CD4-positive, alpha-beta T cell (primary cell): ENCODE measurements at regions not wholly inside any gene's neighbourhood (a gene's known extent, or its start where the extent isn't known, plus 50 kb on each side); places are given as distances from the start of the nearest gene placed in this dataset.

Experiments used
- ATAC-seq: fragments of 200-7000 bp; cut with Tn5 transposase; one replicate; pipeline ENCODE4 v1.10.0; 2022; ENCODE audit warnings: mild to moderate bottlenecking; ENCODE audit not compliant: poor library complexity
- CTCF ChIA-PET: fragments of 350-600 bp; sonication (Branson Sonifier 250); formaldehyde crosslinking; loops from one replicate; lab custom pipeline; 2021; ENCODE audit warnings: antibody characterized with exemption, inconsistent platforms; lab: Charles Lee
- POLR2A ChIA-PET: fragments of 350-600 bp; sonication (Branson Sonifier 250); formaldehyde crosslinking; loops from one replicate; lab custom pipeline; 2021; ENCODE audit warnings: antibody characterized with exemption, inconsistent platforms; lab: Charles Lee
- DNase-seq, 14 experiments: peaks; one replicate each; pipeline ENCODE4 v3.0.0-alpha.2; 2013 to 2020; ENCODE audit warnings: mixed read lengths in 2 of 14
- H3K27ac ChIP-seq, 2 donors: one replicate each; pipeline versions ENCODE4 v1.5.1 to v1.7.0; 2013; ENCODE audit warnings: low read length in 2 of 2, low read depth in 1 of 2, mild to moderate bottlenecking in 1 of 2
- H3K27me3 ChIP-seq, 2 experiments: 1 replicate in 1 of 2; 2 replicates in 1 of 2; pipeline versions ENCODE4 v1.6.1 to v1.7.0; 2013; ENCODE audit warnings: low read length in 2 of 2, control low read depth in 1 of 2, mild to moderate bottlenecking in 1 of 2, moderate library complexity in 1 of 2; ENCODE audit not compliant: insufficient read depth in 2 of 2, control insufficient read depth in 1 of 2
- H3K36me3 ChIP-seq: one replicate; pipeline ENCODE4 v1.6.1; 2013; ENCODE audit warnings: low read length, control low read depth; ENCODE audit not compliant: insufficient read depth
- H3K4me1 ChIP-seq: one replicate; pipeline ENCODE4 v1.6.1; 2013; ENCODE audit warnings: low read length, control low read depth; ENCODE audit not compliant: insufficient read depth
- H3K4me3 ChIP-seq: one replicate; pipeline ENCODE4 v1.5.1; 2013; ENCODE audit warnings: mild to moderate bottlenecking, low read length, moderate library complexity
- H3K9me3 ChIP-seq, 2 experiments: 1 replicate in 1 of 2; 2 replicates in 1 of 2; pipeline versions ENCODE4 v1.6.1 to v1.7.0; 2013; ENCODE audit warnings: low read length in 2 of 2, mild to moderate bottlenecking in 2 of 2, control low read depth in 1 of 2, moderate library complexity in 1 of 2; ENCODE audit not compliant: control insufficient read depth in 1 of 2, insufficient read depth in 1 of 2
- H3K27ac Mint-ChIP-seq: one replicate; pipeline ENCODE4 v1.8.0; 2020; ENCODE audit warnings: mixed read lengths
- H3K27me3 Mint-ChIP-seq: one replicate; pipeline ENCODE4 v1.8.0; 2021; ENCODE audit warnings: mixed read lengths
- H3K36me3 Mint-ChIP-seq: one replicate; pipeline ENCODE4 v1.8.0; 2021; ENCODE audit warnings: low read depth, mixed read lengths
- H3K4me1 Mint-ChIP-seq: one replicate; pipeline ENCODE4 v1.8.0; 2021; ENCODE audit warnings: low read depth, mixed read lengths
- H3K4me3 Mint-ChIP-seq: one replicate; pipeline ENCODE4 v1.8.0; 2020; ENCODE audit warnings: mild to moderate bottlenecking, mixed read lengths
- H3K9me3 Mint-ChIP-seq: one replicate; pipeline ENCODE4 v1.8.0; 2020; ENCODE audit warnings: mixed read lengths
- intact Hi-C, 2 experiments: fragments of 100-400 bp; cut with DNase I in 1 of 2; cut with micrococcal nuclease in 1 of 2; formaldehyde crosslinking; loops; one replicate each; pipeline versions ENCODE4 v1.15.1 to v1.9.0; 2023 to 2025; cut with DNase I, micrococcal nuclease
- TF ChIP-seq, protein P1 (sequence below): fragments of 200-600 bp; IDR thresholded peaks from one replicate; pipeline ENCODE4 v1.8.0; 2022; ENCODE audit warnings: antibody characterized with exemption, mild to moderate bottlenecking

DNA sequence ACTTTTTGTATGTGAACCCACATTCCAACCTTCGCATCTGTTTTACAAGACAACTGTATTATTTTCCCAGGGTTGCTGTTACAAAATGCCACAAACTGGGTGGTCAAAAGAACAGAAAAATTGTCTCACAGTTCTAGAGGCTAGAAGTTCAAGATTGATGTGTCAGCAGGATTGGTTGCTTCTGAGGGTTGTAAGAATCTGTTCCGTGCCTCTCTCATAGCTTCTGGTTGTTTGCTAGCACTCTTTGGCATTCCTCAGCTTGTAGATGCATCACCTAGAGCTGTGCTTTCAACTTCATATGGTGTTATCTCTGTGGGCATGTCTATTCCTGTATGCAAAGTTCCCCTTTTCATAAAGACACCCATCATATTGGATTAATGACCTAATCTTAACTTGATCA is 1067.2 kb downstream of the EPHA7 start:
- Mint-ChIP-seq H3K27ac (no peak overlapping the region), H3K4me3 (no peak overlapping the region), H3K4me1 (no peaks in the 10 kb centered on the region), H3K9me3 (peaks cover 8% of the 10 kb centered on the region), H3K36me3 (no peaks in the 10 kb centered on the region), H3K27me3 (no peaks in the 10 kb centered on the region)
- intact Hi-C loops = no loop called here
- CTCF ChIA-PET = no interaction called here
- no peak overlapping the region for H3K4me3 ChIP-seq
- TF ChIP-seq, protein P1, sequence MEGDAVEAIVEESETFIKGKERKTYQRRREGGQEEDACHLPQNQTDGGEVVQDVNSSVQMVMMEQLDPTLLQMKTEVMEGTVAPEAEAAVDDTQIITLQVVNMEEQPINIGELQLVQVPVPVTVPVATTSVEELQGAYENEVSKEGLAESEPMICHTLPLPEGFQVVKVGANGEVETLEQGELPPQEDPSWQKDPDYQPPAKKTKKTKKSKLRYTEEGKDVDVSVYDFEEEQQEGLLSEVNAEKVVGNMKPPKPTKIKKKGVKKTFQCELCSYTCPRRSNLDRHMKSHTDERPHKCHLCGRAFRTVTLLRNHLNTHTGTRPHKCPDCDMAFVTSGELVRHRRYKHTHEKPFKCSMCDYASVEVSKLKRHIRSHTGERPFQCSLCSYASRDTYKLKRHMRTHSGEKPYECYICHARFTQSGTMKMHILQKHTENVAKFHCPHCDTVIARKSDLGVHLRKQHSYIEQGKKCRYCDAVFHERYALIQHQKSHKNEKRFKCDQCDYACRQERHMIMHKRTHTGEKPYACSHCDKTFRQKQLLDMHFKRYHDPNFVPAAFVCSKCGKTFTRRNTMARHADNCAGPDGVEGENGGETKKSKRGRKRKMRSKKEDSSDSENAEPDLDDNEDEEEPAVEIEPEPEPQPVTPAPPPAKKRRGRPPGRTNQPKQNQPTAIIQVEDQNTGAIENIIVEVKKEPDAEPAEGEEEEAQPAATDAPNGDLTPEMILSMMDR = no peak
- no peaks in the 10 kb centered on the region for H3K27me3 ChIP-seq
- H3K9me3 ChIP-seq = peaks cover 0 to 9% of the 10 kb centered on the region in 2 experiments
- H3K4me1 ChIP-seq = no peaks in the 10 kb centered on the region
- DNase-seq (no peak), ATAC-seq (no peak)
- H3K27ac ChIP-seq = no peak overlapping the region
- POLR2A ChIA-PET = no interaction called here
- no peaks in the 10 kb centered on the region for H3K36me3 ChIP-seq

DNA sequence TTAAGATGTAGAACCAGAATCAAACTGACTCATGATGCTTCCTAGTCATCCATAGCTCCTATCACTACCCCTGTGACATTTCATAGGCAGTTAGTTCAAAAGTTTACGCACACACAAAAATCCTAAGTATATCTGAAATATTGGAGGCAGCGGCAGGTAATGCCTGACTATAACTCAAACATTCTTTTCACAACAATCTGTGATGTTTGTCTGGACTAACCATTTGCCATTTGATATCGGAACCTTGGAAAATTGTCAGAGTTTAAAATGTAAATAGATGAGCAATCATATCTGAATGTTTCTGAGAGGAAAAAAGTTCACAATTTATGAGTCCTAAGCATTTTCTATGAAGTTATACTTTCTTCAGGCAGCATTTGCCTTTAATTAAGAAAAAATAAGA is 1078.2 kb downstream of the EPHA7 start:
- DNase-seq (no peak), ATAC-seq (no peak)
- no peaks in the 10 kb centered on the region for H3K9me3 ChIP-seq
- no peaks in the 10 kb centered on the region for H3K36me3 ChIP-seq
- CTCF ChIA-PET = no interaction called here
- H3K4me3 Mint-ChIP-seq = no peak overlapping the region
- POLR2A ChIA-PET = no interaction called here
- H3K36me3 Mint-ChIP-seq = no peaks in the 10 kb centered on the region
- no peak overlapping the region for H3K27ac Mint-ChIP-seq
- H3K27me3 ChIP-seq = no peaks in the 10 kb centered on the region
- no peaks in the 10 kb centered on the region for H3K4me1 Mint-ChIP-seq
- intact Hi-C loops = no loop called here
- H3K4me1 ChIP-seq = no peaks in the 10 kb centered on the region
- TF ChIP-seq, protein P1 = no peak
- H3K27me3 Mint-ChIP-seq = no peaks in the 10 kb centered on the region
- no peak overlapping the region for H3K4me3 ChIP-seq
- H3K27ac ChIP-seq = no peak overlapping the region
- H3K9me3 Mint-ChIP-seq = no peaks in the 10 kb centered on the region

DNA sequence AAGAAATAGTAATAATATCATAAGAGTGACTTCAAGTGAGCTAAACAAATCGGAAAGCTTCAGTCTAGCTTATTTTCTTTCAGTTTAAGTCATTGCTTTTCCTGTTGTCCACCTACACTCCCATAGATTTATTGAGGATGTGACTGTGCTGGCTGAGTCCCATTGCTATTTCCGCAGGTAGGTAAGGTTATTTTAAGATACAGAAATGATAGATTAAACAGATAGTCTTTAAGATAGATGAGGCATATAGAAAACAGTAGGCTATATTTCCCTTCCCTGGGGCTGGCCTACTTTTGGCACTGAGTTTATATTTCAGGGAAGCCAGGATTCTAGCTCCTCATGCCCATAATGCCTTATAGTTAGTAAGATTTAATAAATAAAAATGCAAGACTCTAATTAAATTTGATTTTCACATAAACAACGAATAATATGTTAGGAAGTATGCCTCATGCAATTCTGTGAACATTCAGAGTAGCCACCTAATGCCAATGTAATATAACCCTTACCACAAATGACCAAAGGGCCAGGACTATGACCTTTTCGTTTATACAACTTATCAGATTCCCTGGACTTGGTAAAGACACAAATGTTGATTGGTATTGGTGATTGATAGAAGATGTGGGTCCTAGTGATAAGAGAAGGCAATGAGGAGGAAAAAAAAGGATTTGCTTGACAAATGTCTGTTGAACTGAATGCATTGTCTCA is 1079.3 kb downstream of the EPHA7 start:
- Mint-ChIP-seq H3K4me3 (no peak overlapping the region), H3K4me1 (no peaks in the 10 kb centered on the region), H3K27ac (no peak overlapping the region), H3K36me3 (no peaks in the 10 kb centered on the region), H3K9me3 (no peaks in the 10 kb centered on the region), H3K27me3 (no peaks in the 10 kb centered on the region)
- Histone ChIP-seq H3K36me3 (no peaks in the 10 kb centered on the region), H3K27ac (no peak overlapping the region), H3K4me3 (no peak overlapping the region), H3K9me3 (no peaks in the 10 kb centered on the region), H3K27me3 (no peaks in the 10 kb centered on the region), H3K4me1 (no peaks in the 10 kb centered on the region)
- intact Hi-C loops = no loop called here
- TF ChIP-seq, protein P1 = no peak
- DNase-seq (no peak), ATAC-seq (no peak)
- POLR2A ChIA-PET = no interaction called here
- CTCF ChIA-PET = no interaction called here
